ENCODE measurements at regions not wholly inside any gene's neighbourhood (a gene's known extent, or its start where the extent isn't known, plus 50 kb on each side); places are given as distances from the start of the nearest gene placed in this dataset.

DNA sequence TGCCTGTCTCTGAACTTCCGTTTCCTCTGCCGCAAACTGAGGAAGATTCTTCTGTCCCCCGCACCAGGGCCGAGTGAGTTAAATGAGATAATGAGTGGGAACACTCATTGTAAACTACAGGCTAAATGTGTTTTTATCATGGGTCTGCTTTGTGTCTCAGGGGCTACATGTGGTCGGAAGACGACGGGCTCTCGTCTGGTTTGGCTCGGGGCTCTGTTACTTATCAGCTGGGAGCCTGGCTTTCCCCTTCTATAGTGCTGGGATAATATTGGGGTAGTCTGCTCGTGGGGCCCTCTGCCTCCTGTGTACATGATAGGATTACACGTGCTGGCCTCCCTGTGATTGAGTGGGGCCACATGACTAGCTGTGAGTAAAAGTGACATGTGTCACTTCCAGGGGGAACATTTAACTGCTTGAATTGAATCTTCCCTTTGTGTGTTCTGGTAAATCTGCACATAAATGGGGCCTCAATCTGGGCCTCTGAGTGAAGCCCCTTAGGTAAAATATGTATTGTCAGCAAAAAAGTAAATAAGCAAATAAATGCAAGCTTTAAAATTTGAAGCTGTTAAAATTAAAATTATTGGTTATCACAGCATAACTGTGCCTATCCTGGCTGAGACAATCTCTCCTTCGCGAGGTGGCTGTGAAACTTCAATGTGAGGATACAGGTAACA is 86.9 kb upstream of the SH3PXD2B start:
- no peaks in the 10 kb centered on the region for H3K79me1 ChIP-seq (ENCODE audit: low read depth, low read length)
- CTCF ChIA-PET (ENCODE audit: partially characterized antibody), result interaction anchor here (0.6 to 2.0 kb wide), 9 partner anchors 10 to 435 kb away, joined by 3 to 6 read pairs (median 3); no protein-coding TSS in a partner anchor
- 74% methylated on average over 13 of the region's 13 CpGs; no CpG with 5 or more reads in 1 of the 2 experiments for WGBS, 2 experiments (ENCODE audit: extremely low coverage in 1 of 2, insufficient coverage in 1 of 2, insufficient read length in 1 of 2, insufficient replicate concordance in 2 of 2, low coverage in 1 of 2, low lambda C conversion rate in 2 of 2, missing lambda C conversion rate in 1 of 2)
- H4K91ac ChIP-seq (replicated peaks; ENCODE audit: insufficient read length, low read length), result no peak overlapping the region
- H3K9me3 ChIP-seq (ENCODE audit: insufficient read depth in 2 of 2, low read depth in 1 of 2, low read length in 1 of 2), result peaks cover 0 to 2% of the 10 kb centered on the region in 2 experiments; a peak in 1 of 4 replicates
- 0 out of 2 replicates have a peak overlapping the region, but pooled peaks have one; percentile 45 for H2AFZ ChIP-seq (ENCODE audit: low read length)
- no peak overlapping the region for H4K5ac ChIP-seq (ENCODE audit: insufficient read length, low read depth, low read length)
- DNase-seq (ENCODE audit: low read depth in 1 of 2, low spot score in 2 of 2), result peak in 1 of 2 experiments; percentile 39
- no peaks in the 10 kb centered on the region for H3K79me2 ChIP-seq (ENCODE audit: control insufficient read depth in 1 of 2, insufficient read depth in 2 of 2, low read length in 2 of 2)
- H2BK15ac ChIP-seq (ENCODE audit: low read length), result no peak overlapping the region
- no peak overlapping the region for H3K18ac ChIP-seq (ENCODE audit: extremely low read depth, low read length)
- no peak overlapping the region for H2BK12ac ChIP-seq (ENCODE audit: low read depth, low read length)
- H3K4me2 ChIP-seq (ENCODE audit: insufficient read depth in 1 of 2, low read depth in 2 of 2, low read length in 2 of 2), result no peak overlapping the region
- H2AK5ac ChIP-seq (ENCODE audit: low read depth, low read length), result no peak overlapping the region
- H3K4ac ChIP-seq (replicated peaks; ENCODE audit: insufficient read length, low read depth, low read length), result no peak overlapping the region
- H3K36me3 ChIP-seq (ENCODE audit: control insufficient read depth in 2 of 4, insufficient read depth in 4 of 4, low read length in 3 of 4), result no peaks in the 10 kb centered on the region
- H3K4me3 ChIP-seq (ENCODE audit: extremely low read depth in 1 of 4, insufficient read depth in 2 of 4, low read depth in 3 of 4, low read length in 4 of 4), result no peak overlapping the region
- no peak for FAIRE-seq
- H4K8ac ChIP-seq (ENCODE audit: extremely low read depth, insufficient read depth, low read length), result no peak overlapping the region
- no peak overlapping the region for H3K56ac ChIP-seq (replicated peaks; ENCODE audit: insufficient read length, low read depth, low read length)
- POLR2A ChIA-PET (ENCODE audit: partially characterized antibody), result interaction anchor here (1.0 kb wide), 1 partner anchor 10 kb away, joined by 4 read pairs; no protein-coding TSS in a partner anchor
- peaks cover 0 to 8% (median 2%) of the 10 kb centered on the region in 4 experiments; a peak in 3 of 7 replicates for H3K4me1 ChIP-seq (replicated peaks in 1 of 4; ENCODE audit: control insufficient read depth in 3 of 4, insufficient read depth in 4 of 4, low read length in 3 of 4)
- H4K20me1 ChIP-seq (replicated peaks in 1 of 2; ENCODE audit: control insufficient read depth in 1 of 2, insufficient read depth in 2 of 2, low read length in 2 of 2), result no peaks in the 10 kb centered on the region
- H3K27me3 ChIP-seq (replicated peaks in 1 of 4; ENCODE audit: control insufficient read depth in 3 of 4, extremely low read depth in 1 of 4, insufficient read depth in 3 of 4, low read length in 3 of 4), result peaks cover 0 to 2% (median 0%) of the 10 kb centered on the region in 4 experiments; a peak in 2 of 7 replicates
- no peak overlapping the region for H2BK20ac ChIP-seq (ENCODE audit: low read length)
- no peak overlapping the region for H3K23ac ChIP-seq (ENCODE audit: insufficient read length)
- H3K27ac ChIP-seq (ENCODE audit: low read depth, low read length), result no peak overlapping the region
- no peak overlapping the region for H3K14ac ChIP-seq (ENCODE audit: insufficient read length)
- no peak overlapping the region for H3K9ac ChIP-seq (replicated peaks in 1 of 4; ENCODE audit: extremely low read depth in 1 of 4, low read depth in 3 of 4, low read length in 3 of 4)
- H2BK5ac ChIP-seq (ENCODE audit: low read depth, low read length), result no peak overlapping the region
- TF ChIP-seq CBX8 (IDR thresholded peaks at IDR 0.05; ENCODE audit: borderline replicate concordance, low read depth, low read length) (no peak), SUZ12 (IDR thresholded peaks at IDR 0.05; ENCODE audit: low read length) (no peak), RFX5 (IDR thresholded peaks at IDR 0.05; ENCODE audit: borderline replicate concordance, low read depth, low read length) (no peak), RNF2 (IDR thresholded peaks at IDR 0.05; ENCODE audit: borderline replicate concordance, low read depth, low read length, missing control alignments, poor library complexity, severe bottlenecking) (no peak), MAFK (IDR thresholded peaks at IDR 0.05; ENCODE audit: low read depth, low read length) (peak; percentile 85)
- TF ChIP-seq, protein P1, sequence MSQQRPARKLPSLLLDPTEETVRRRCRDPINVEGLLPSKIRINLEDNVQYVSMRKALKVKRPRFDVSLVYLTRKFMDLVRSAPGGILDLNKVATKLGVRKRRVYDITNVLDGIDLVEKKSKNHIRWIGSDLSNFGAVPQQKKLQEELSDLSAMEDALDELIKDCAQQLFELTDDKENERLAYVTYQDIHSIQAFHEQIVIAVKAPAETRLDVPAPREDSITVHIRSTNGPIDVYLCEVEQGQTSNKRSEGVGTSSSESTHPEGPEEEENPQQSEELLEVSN (IDR thresholded peaks at IDR 0.05), result no peak
- no peaks in the 10 kb centered on the region for H3K23me2 ChIP-seq (ENCODE audit: low read depth, low read length)
- no peak overlapping the region for H2BK120ac ChIP-seq (replicated peaks; ENCODE audit: low read depth, low read length)

All from H1 (cell line).